PC-9 (cell line): ENCODE measurements at regions not wholly inside any gene's neighbourhood (a gene's known extent, or its start where the extent isn't known, plus 50 kb on each side); places are given as distances from the start of the nearest gene placed in this dataset.

Source experiments
- CTCF ChIP-seq: fragments of 200-600 bp; sonication (generic); conservative IDR thresholded peaks from 2 replicates; pipeline ENCODE4 v1.6.1; 2017; ENCODE audit warnings: mixed run types, antibody characterized with exemption, mild to moderate bottlenecking, moderate library complexity
- EZH2 ChIP-seq: fragments of 200-600 bp; sonication (generic); IDR thresholded peaks from 2 replicates; pipeline ENCODE4 v1.8.0; 2017; ENCODE audit warnings: antibody characterized with exemption, low read depth

- TF ChIP-seq CTCF (no peak), EZH2 (no peak)
Measured at GRCh38 chr14:88069677-88070076, 64.7 kb downstream of the GPR65 start.
